ENCODE measurements at regions not wholly inside any gene's neighbourhood (a gene's known extent, or its start where the extent isn't known, plus 50 kb on each side); places are given as distances from the start of the nearest gene placed in this dataset.
A peak's percentile ranks its signal among the peaks of the same experiment; 100 is the strongest.

DNA sequence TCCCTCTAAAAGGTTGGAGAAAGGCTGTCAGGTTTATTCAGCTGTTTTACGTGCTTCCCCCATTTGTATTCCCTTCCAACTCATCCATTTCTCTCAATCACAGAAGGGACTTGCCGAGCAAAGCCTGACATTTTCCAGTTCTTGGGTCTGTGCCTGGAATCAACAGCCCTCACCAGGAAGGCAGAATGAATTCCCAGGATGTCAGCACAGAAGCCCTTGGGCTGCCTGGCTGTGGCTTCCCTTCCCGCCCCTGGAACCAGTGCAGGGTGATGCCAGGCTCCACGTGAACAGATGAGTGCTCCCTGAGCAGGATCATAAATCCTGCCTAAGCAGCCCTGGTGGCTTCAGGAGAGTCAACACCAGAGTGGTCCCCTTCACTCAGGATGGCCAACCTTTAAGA lies 86.1 kb upstream of the CD83 start:
- H3K36me3 Mint-ChIP-seq (ENCODE audit: insufficient read depth, unreplicated experiment) = no peaks in the 10 kb centered on the region
- H3K27me3 Mint-ChIP-seq (ENCODE audit: insufficient read depth, unreplicated experiment) = peaks cover 17% of the 10 kb centered on the region
- DNase-seq = no peak
- Histone ChIP-seq H3K4me3 (ENCODE audit: low read depth, low read length) (no peak overlapping the region), H3K9me3 (no peaks in the 10 kb centered on the region), H3K36me3 (ENCODE audit: control insufficient read depth, insufficient read depth, low read length) (no peaks in the 10 kb centered on the region), H3K27me3 (replicated peaks; ENCODE audit: control insufficient read depth, insufficient read depth, low read length) (no peaks in the 10 kb centered on the region), H3K4me1 (no peaks in the 10 kb centered on the region; the same call in 1 of the 2 replicates)
- CTCF ChIA-PET = no interaction called here
- H3K9me3 Mint-ChIP-seq (ENCODE audit: unreplicated experiment) = peaks cover 15% of the 10 kb centered on the region
- H3K4me1 Mint-ChIP-seq (ENCODE audit: low read depth, unreplicated experiment) = no peaks in the 10 kb centered on the region
- POLR2A ChIA-PET = no interaction called here
- no peak overlapping the region for H3K4me3 Mint-ChIP-seq (ENCODE audit: unreplicated experiment)
- intact Hi-C loops (cut with micrococcal nuclease; ENCODE audit: unreplicated experiment) = no loop called here
- TF ChIP-seq, protein P1, sequence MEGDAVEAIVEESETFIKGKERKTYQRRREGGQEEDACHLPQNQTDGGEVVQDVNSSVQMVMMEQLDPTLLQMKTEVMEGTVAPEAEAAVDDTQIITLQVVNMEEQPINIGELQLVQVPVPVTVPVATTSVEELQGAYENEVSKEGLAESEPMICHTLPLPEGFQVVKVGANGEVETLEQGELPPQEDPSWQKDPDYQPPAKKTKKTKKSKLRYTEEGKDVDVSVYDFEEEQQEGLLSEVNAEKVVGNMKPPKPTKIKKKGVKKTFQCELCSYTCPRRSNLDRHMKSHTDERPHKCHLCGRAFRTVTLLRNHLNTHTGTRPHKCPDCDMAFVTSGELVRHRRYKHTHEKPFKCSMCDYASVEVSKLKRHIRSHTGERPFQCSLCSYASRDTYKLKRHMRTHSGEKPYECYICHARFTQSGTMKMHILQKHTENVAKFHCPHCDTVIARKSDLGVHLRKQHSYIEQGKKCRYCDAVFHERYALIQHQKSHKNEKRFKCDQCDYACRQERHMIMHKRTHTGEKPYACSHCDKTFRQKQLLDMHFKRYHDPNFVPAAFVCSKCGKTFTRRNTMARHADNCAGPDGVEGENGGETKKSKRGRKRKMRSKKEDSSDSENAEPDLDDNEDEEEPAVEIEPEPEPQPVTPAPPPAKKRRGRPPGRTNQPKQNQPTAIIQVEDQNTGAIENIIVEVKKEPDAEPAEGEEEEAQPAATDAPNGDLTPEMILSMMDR (IDR thresholded peaks at IDR 0.05; ENCODE audit: insufficient read depth in 1 of 2, low read depth in 1 of 2, low read length in 1 of 2, severe bottlenecking in 1 of 2, unreplicated experiment in 1 of 2) = no peak
- no peak overlapping the region for H3K27ac Mint-ChIP-seq (ENCODE audit: unreplicated experiment)
- BruUV-seq (replicated peaks) = no TSS peak

DNA sequence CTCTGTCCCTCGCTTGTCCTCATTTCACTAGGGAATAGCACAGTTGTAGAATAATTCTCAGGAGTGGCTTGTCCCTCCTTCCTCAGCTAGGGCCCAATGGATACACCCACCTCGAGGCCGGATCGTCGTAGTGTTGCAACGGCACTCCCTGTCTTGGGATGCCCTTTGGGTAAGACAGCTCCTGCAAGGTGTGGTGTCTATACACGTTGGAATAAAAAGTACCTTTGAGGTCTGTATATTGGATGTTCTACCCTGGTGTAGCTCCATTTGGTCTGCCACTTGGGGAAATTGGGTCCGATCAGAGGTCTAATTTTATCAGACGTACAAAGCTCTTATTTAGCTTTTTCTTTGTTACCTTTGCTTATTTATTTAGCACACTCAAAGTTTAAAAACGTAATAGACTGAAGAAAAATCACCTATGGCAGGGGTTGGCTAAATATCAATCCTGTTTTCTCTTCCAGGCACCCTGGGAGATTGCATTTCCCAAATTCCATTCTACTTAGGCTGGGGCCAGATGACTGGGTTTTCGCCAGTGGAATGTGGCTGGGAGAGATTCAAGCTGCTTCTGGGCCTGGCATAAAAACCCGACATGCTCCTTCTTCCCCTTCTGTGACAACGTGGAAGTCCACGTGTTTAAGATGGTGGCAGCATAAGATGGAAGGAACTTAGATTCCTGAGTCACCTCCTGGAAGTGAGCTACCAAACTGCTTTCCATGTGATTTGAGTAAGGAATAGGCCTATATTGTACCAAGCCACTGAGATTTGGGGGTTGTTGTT lies 82.3 kb upstream of the CD83 start:
- Histone ChIP-seq H3K27me3 (replicated peaks; ENCODE audit: control insufficient read depth, insufficient read depth, low read length) (no peaks in the 10 kb centered on the region; the same call in 1 of the 2 replicates), H3K4me3 (ENCODE audit: low read depth, low read length) (no peak overlapping the region), H3K4me1 (no peaks in the 10 kb centered on the region; the same call in 1 of the 2 replicates), H3K36me3 (ENCODE audit: control insufficient read depth, insufficient read depth, low read length) (no peaks in the 10 kb centered on the region), H3K9me3 (no peaks in the 10 kb centered on the region)
- H3K9me3 Mint-ChIP-seq (ENCODE audit: unreplicated experiment) = peaks cover 15% of the 10 kb centered on the region
- BruUV-seq (replicated peaks) = no TSS peak
- H3K27ac Mint-ChIP-seq (ENCODE audit: unreplicated experiment) = peak overlapping the region; percentile 39
- peaks cover 11% of the 10 kb centered on the region for H3K27me3 Mint-ChIP-seq (ENCODE audit: insufficient read depth, unreplicated experiment)
- no peaks in the 10 kb centered on the region for H3K36me3 Mint-ChIP-seq (ENCODE audit: insufficient read depth, unreplicated experiment)
- no peak for DNase-seq
- ChIA-PET CTCF (interaction anchor here (1.0 kb wide), 1 partner anchor 11 kb away, joined by 3 read pairs; no protein-coding TSS in a partner anchor), POLR2A (no interaction called here)
- H3K4me3 Mint-ChIP-seq (ENCODE audit: unreplicated experiment) = no peak overlapping the region
- TF ChIP-seq, protein P1 (IDR thresholded peaks at IDR 0.05; ENCODE audit: insufficient read depth in 1 of 2, low read depth in 1 of 2, low read length in 1 of 2, severe bottlenecking in 1 of 2, unreplicated experiment in 1 of 2) = no peak
- H3K4me1 Mint-ChIP-seq (ENCODE audit: low read depth, unreplicated experiment) = no peaks in the 10 kb centered on the region
- intact Hi-C loops (cut with micrococcal nuclease; ENCODE audit: unreplicated experiment) = no loop called here

DNA sequence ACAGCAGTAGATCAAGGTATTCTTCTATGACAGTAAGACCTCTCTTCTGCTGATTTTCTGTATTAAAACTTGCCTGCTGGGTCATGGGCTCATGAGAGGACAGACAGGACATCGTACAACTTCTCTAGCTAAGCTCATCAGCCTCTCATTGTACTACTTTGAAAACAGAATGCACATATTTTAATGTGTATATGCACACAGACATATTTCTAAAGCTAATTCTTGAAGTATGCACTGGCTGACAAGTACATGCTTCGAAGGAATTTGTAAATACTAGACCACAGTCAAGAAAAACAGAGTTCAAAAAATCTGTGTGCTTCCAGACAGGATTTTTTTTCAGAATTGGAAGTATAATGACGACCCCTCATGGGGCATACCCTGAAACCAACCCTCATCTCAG lies 81.7 kb upstream of the CD83 start:
- Mint-ChIP-seq H3K4me3 (ENCODE audit: unreplicated experiment) (no peak overlapping the region), H3K36me3 (ENCODE audit: insufficient read depth, unreplicated experiment) (no peaks in the 10 kb centered on the region)
- POLR2A ChIA-PET = no interaction called here

More for the DNA sequence above, 81.7 kb upstream of the CD83 start:
- TF ChIP-seq, protein P1 (IDR thresholded peaks at IDR 0.05; ENCODE audit: insufficient read depth in 1 of 2, low read depth in 1 of 2, low read length in 1 of 2, severe bottlenecking in 1 of 2, unreplicated experiment in 1 of 2) = no peak
- Mint-ChIP-seq H3K27me3 (ENCODE audit: insufficient read depth, unreplicated experiment) (peaks cover 11% of the 10 kb centered on the region), H3K27ac (ENCODE audit: unreplicated experiment) (no peak overlapping the region), H3K4me1 (ENCODE audit: low read depth, unreplicated experiment) (no peaks in the 10 kb centered on the region), H3K9me3 (ENCODE audit: unreplicated experiment) (peaks cover 14% of the 10 kb centered on the region)
- intact Hi-C loops (cut with micrococcal nuclease; ENCODE audit: unreplicated experiment) = no loop called here
- DNase-seq = no peak
- BruUV-seq (replicated peaks) = no TSS peak
- H3K36me3 ChIP-seq (ENCODE audit: control insufficient read depth, insufficient read depth, low read length) = no peaks in the 10 kb centered on the region
- H3K9me3 ChIP-seq = no peaks in the 10 kb centered on the region
- H3K4me3 ChIP-seq (ENCODE audit: low read depth, low read length) = no peak overlapping the region
- no peaks in the 10 kb centered on the region; the same call in 1 of the 2 replicates for H3K27me3 ChIP-seq (replicated peaks; ENCODE audit: control insufficient read depth, insufficient read depth, low read length)
- H3K4me1 ChIP-seq = no peaks in the 10 kb centered on the region; the same call in 1 of the 2 replicates
- CTCF ChIA-PET = interaction anchor here (1.0 kb wide), 1 partner anchor 10 kb away, joined by 3 read pairs; no protein-coding TSS in a partner anchor

Measured in Caco-2 (cell line).